ENCODE measurements at regions not wholly inside any gene's neighbourhood (a gene's known extent, or its start where the extent isn't known, plus 50 kb on each side); places are given as distances from the start of the nearest gene placed in this dataset.

DNA sequence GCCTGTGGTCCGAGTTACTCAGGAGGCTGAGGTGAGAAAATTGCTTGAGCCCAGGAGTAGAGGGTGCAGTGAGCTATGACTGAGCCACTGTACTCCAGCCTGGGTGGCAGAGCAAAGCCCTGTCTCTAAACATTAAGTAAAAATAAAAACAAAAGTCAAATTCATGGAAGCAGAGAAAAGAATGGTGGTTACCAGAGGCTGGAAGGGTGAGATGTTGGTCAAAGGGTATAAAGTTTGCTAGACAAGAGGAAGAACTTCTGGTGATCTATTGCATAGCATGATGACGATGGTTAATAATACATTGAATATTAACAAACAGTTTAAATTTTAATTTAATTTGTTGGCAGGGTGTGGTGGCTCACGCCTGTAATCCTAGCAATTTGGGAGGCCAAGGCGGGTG is 68.1 kb downstream of the CRPPA start:
- Histone ChIP-seq H3K9me2 (replicated peaks; ENCODE audit: control insufficient read depth, low read length) (no peaks in the 10 kb centered on the region), H3F3A (ENCODE audit: control insufficient read depth, insufficient read depth) (no peaks in the 10 kb centered on the region), H4K20me1 (ENCODE audit: control insufficient read depth, insufficient read depth, low read depth, low read length) (no peaks in the 10 kb centered on the region), H3K9me3 (ENCODE audit: control insufficient read depth, insufficient read depth, low read length) (no peaks in the 10 kb centered on the region), H3K4me2 (ENCODE audit: low read length) (no peak overlapping the region), H3K27me3 (ENCODE audit: control insufficient read depth, low read length) (no peaks in the 10 kb centered on the region), H3K4me1 (ENCODE audit: control insufficient read depth, low read length) (no peaks in the 10 kb centered on the region), H3K36me3 (ENCODE audit: control insufficient read depth, low read length) (no peaks in the 10 kb centered on the region), H3K4me3 (ENCODE audit: low read length) (no peak overlapping the region), H3K79me2 (ENCODE audit: control insufficient read depth, low read length) (no peaks in the 10 kb centered on the region), H3K27ac (ENCODE audit: low read depth, low read length) (no peak overlapping the region)
- TF ChIP-seq, protein P1, sequence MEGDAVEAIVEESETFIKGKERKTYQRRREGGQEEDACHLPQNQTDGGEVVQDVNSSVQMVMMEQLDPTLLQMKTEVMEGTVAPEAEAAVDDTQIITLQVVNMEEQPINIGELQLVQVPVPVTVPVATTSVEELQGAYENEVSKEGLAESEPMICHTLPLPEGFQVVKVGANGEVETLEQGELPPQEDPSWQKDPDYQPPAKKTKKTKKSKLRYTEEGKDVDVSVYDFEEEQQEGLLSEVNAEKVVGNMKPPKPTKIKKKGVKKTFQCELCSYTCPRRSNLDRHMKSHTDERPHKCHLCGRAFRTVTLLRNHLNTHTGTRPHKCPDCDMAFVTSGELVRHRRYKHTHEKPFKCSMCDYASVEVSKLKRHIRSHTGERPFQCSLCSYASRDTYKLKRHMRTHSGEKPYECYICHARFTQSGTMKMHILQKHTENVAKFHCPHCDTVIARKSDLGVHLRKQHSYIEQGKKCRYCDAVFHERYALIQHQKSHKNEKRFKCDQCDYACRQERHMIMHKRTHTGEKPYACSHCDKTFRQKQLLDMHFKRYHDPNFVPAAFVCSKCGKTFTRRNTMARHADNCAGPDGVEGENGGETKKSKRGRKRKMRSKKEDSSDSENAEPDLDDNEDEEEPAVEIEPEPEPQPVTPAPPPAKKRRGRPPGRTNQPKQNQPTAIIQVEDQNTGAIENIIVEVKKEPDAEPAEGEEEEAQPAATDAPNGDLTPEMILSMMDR (IDR thresholded peaks at IDR 0.05; ENCODE audit: low read depth, low read length, poor library complexity, severe bottlenecking), result no peak
- TF ChIP-seq EZH2phosphoT487 (IDR thresholded peaks at IDR 0.05; ENCODE audit: borderline replicate concordance, low read length), result no peak

- Histone ChIP-seq H3K36me3 (ENCODE audit: control insufficient read depth, low read length) (no peaks in the 10 kb centered on the region), H3K9me2 (replicated peaks; ENCODE audit: control insufficient read depth, low read length) (no peaks in the 10 kb centered on the region), H4K20me1 (ENCODE audit: control insufficient read depth, insufficient read depth, low read depth, low read length) (no peaks in the 10 kb centered on the region), H3K9me3 (ENCODE audit: control insufficient read depth, insufficient read depth, low read length) (no peaks in the 10 kb centered on the region), H3K27me3 (ENCODE audit: control insufficient read depth, low read length) (no peaks in the 10 kb centered on the region), H3K79me2 (ENCODE audit: control insufficient read depth, low read length) (no peaks in the 10 kb centered on the region), H3K4me1 (ENCODE audit: control insufficient read depth, low read length) (no peaks in the 10 kb centered on the region), H3K4me2 (ENCODE audit: low read length) (no peak overlapping the region), H3K27ac (ENCODE audit: low read depth, low read length) (no peak overlapping the region), H3F3A (ENCODE audit: control insufficient read depth, insufficient read depth) (no peaks in the 10 kb centered on the region), H3K4me3 (ENCODE audit: low read length) (no peak overlapping the region)
- TF ChIP-seq, protein P1 (IDR thresholded peaks at IDR 0.05; ENCODE audit: low read depth, low read length, poor library complexity, severe bottlenecking), result no peak
- no peak for TF ChIP-seq EZH2phosphoT487 (IDR thresholded peaks at IDR 0.05; ENCODE audit: borderline replicate concordance, low read length)
Observed at GRCh38 chr7:16350634-16351033, 70.7 kb downstream of the CRPPA start.

GRCh38 chr7:16348251-16348650 is 73.1 kb downstream of the CRPPA start:
- Histone ChIP-seq H3K4me2 (ENCODE audit: low read length) (no peak overlapping the region), H3K4me3 (ENCODE audit: low read length) (no peak overlapping the region), H4K20me1 (ENCODE audit: control insufficient read depth, insufficient read depth, low read depth, low read length) (no peaks in the 10 kb centered on the region)

More at GRCh38 chr7:16348251-16348650, 73.1 kb downstream of the CRPPA start:
- Histone ChIP-seq H3F3A (ENCODE audit: control insufficient read depth, insufficient read depth) (no peaks in the 10 kb centered on the region), H3K27ac (ENCODE audit: low read depth, low read length) (no peak overlapping the region), H3K27me3 (ENCODE audit: control insufficient read depth, low read length) (no peaks in the 10 kb centered on the region), H3K4me1 (ENCODE audit: control insufficient read depth, low read length) (no peaks in the 10 kb centered on the region), H3K79me2 (ENCODE audit: control insufficient read depth, low read length) (no peaks in the 10 kb centered on the region), H3K9me2 (replicated peaks; ENCODE audit: control insufficient read depth, low read length) (no peaks in the 10 kb centered on the region), H3K9me3 (ENCODE audit: control insufficient read depth, insufficient read depth, low read length) (no peaks in the 10 kb centered on the region), H3K36me3 (ENCODE audit: control insufficient read depth, low read length) (no peaks in the 10 kb centered on the region)
- TF ChIP-seq, protein P1 (IDR thresholded peaks at IDR 0.05; ENCODE audit: low read depth, low read length, poor library complexity, severe bottlenecking), result no peak
- TF ChIP-seq EZH2phosphoT487 (IDR thresholded peaks at IDR 0.05; ENCODE audit: borderline replicate concordance, low read length), result no peak

Measured in DOHH2 (cell line).